GM23338 (cell line): ENCODE measurements at regions not wholly inside any gene's neighbourhood (a gene's known extent, or its start where the extent isn't known, plus 50 kb on each side); places are given as distances from the start of the nearest gene placed in this dataset.

ENCODE experiments used
- ATAC-seq: fragments of 200-7000 bp; cut with Tn5 transposase; 3 replicates; pipeline ENCODE4 v1.9.1; 2020
- DNase-seq: peaks from one replicate; pipeline ENCODE4 v3.0.0-alpha.2; 2015; ENCODE audit warnings: low spot score
- H2AFZ ChIP-seq: fragments of 200-600 bp; sonication (generic); 2 replicates; pipeline ENCODE4 v1.8.0; 2016; ENCODE audit warnings: antibody characterized with exemption, mild to moderate bottlenecking, moderate library complexity
- H3F3A ChIP-seq: fragments of 200-600 bp; sonication (generic); replicated peaks from 2 replicates; pipeline ENCODE4 v1.8.0; 2017; ENCODE audit warnings: antibody characterized with exemption, mixed run types, low read depth
- H3K27ac ChIP-seq: fragments of 200-600 bp; sonication (generic); 2 replicates; pipeline ENCODE4 v1.6.1; 2016; ENCODE audit warnings: low read depth
- H3K27me3 ChIP-seq: fragments of 200-600 bp; sonication (generic); 2 replicates; pipeline ENCODE4 v1.8.0; 2016; ENCODE audit warnings: mild to moderate bottlenecking, mixed run types, moderate library complexity; ENCODE audit not compliant: insufficient read depth
- H3K36me3 ChIP-seq: fragments of 200-600 bp; sonication (generic); 2 replicates; pipeline ENCODE4 v1.8.0; 2016; ENCODE audit warnings: mild to moderate bottlenecking; ENCODE audit not compliant: insufficient read depth
- H3K4me1 ChIP-seq: fragments of 200-600 bp; sonication (generic); 2 replicates; pipeline ENCODE4 v1.8.0; 2016; ENCODE audit warnings: mild to moderate bottlenecking, moderate library complexity; ENCODE audit not compliant: insufficient read depth
- H3K4me2 ChIP-seq: fragments of 200-600 bp; sonication (generic); 2 replicates; pipeline ENCODE4 v1.7.1; 2017; ENCODE audit warnings: mixed run types
- H3K4me3 ChIP-seq: fragments of 200-600 bp; sonication (generic); 2 replicates; pipeline ENCODE4 v1.6.1; 2016; ENCODE audit warnings: mixed run types
- H3K79me2 ChIP-seq: fragments of 200-600 bp; sonication (generic); replicated peaks from 2 replicates; pipeline ENCODE4 v1.8.0; 2017; ENCODE audit warnings: mild to moderate bottlenecking; ENCODE audit not compliant: insufficient read depth
- H3K9me2 ChIP-seq: fragments of 200-600 bp; sonication (generic); 2 replicates; pipeline ENCODE4 v1.8.0; 2017; ENCODE audit not compliant: insufficient read depth
- H4K20me1 ChIP-seq: fragments of 200-600 bp; sonication (generic); replicated peaks from 2 replicates; pipeline ENCODE4 v1.8.0; 2017; ENCODE audit warnings: mild to moderate bottlenecking; ENCODE audit not compliant: insufficient read depth
- H3K27ac Mint-ChIP-seq: 2 replicates; pipeline ENCODE4 v1.8.0; 2020; ENCODE audit warnings: inconsistent platforms, mild to moderate bottlenecking, moderate library complexity, mixed read lengths
- H3K27me3 Mint-ChIP-seq: 3 replicates; pipeline ENCODE4 v1.8.0; 2022; ENCODE audit warnings: low read depth, mild to moderate bottlenecking, moderate library complexity, mixed read lengths, inconsistent platforms; ENCODE audit not compliant: insufficient read depth, poor library complexity
- H3K36me3 Mint-ChIP-seq: 3 replicates; pipeline ENCODE4 v1.8.0; 2021; ENCODE audit warnings: low read depth, mild to moderate bottlenecking, inconsistent platforms, moderate library complexity, mixed read lengths
- H3K4me1 Mint-ChIP-seq: 3 replicates; pipeline ENCODE4 v1.8.0; 2020; ENCODE audit warnings: mild to moderate bottlenecking, inconsistent platforms, mixed read lengths
- H3K4me3 Mint-ChIP-seq: 3 replicates; pipeline ENCODE4 v1.8.0; 2021; ENCODE audit warnings: moderate library complexity, mild to moderate bottlenecking, inconsistent platforms, mixed read lengths
- H3K9me3 Mint-ChIP-seq: 3 replicates; pipeline ENCODE4 v1.8.0; 2020; ENCODE audit warnings: moderate library complexity, mild to moderate bottlenecking, inconsistent platforms, mixed read lengths
- CREB1 ChIP-seq: fragments of 250-450 bp; sonication (Bioruptor Pico); IDR thresholded peaks from 2 replicates; pipeline ENCODE4 v1.5.0; 2020; ENCODE audit warnings: low read depth, mild to moderate bottlenecking, moderate library complexity
- CTCF ChIP-seq, 2 experiments: fragments of 200-600 bp in 1 of 2; sonication (generic) in 1 of 2; conservative IDR thresholded peaks; 2 replicates each; pipeline versions ENCODE4 v1.5.1 to v1.6.1; 2016 to 2017; ENCODE audit warnings: antibody characterized with exemption in 2 of 2, low read depth in 2 of 2, mild to moderate bottlenecking in 2 of 2, moderate library complexity in 1 of 2
- ETS1 ChIP-seq: IDR thresholded peaks from 2 replicates; pipeline ENCODE4 v1.6.1; 2016; ENCODE audit warnings: antibody characterized with exemption
- EZH2 ChIP-seq: fragments of 200-600 bp; sonication (generic); IDR thresholded peaks from one replicate; pipeline ENCODE4 v1.8.0; 2017; ENCODE audit warnings: antibody characterized with exemption, mild to moderate bottlenecking, low read depth; ENCODE audit not compliant: unreplicated experiment
- EZH2phosphoT487 ChIP-seq: fragments of 200-600 bp; sonication (generic); IDR thresholded peaks from one replicate; pipeline ENCODE4 v1.8.1; 2018; ENCODE audit warnings: antibody characterized with exemption; ENCODE audit not compliant: unreplicated experiment
- JUNB ChIP-seq: IDR thresholded peaks from one replicate; pipeline ENCODE4 v1.6.1; 2016; ENCODE audit warnings: antibody characterized with exemption; ENCODE audit not compliant: unreplicated experiment
- POLR2AphosphoS5 ChIP-seq: IDR thresholded peaks from 2 replicates; pipeline ENCODE4 v1.6.1; 2016; ENCODE audit warnings: antibody characterized with exemption, low read depth
- REST ChIP-seq: IDR thresholded peaks from one replicate; pipeline ENCODE4 v1.6.1; 2018; ENCODE audit warnings: antibody characterized with exemption; ENCODE audit not compliant: unreplicated experiment
- STAT1 ChIP-seq: IDR thresholded peaks from one replicate; pipeline ENCODE4 v1.6.1; 2016; ENCODE audit warnings: antibody characterized with exemption; ENCODE audit not compliant: unreplicated experiment
- ZNF114 ChIP-seq: fragments of 250-450 bp; sonication (Bioruptor Pico); IDR thresholded peaks from 2 replicates; pipeline ENCODE4 v1.5.0; 2020; ENCODE audit warnings: mild to moderate bottlenecking, moderate library complexity
- ZNF331 ChIP-seq: fragments of 250-450 bp; sonication (Bioruptor Pico); IDR thresholded peaks from 2 replicates; pipeline ENCODE4 v1.5.0; 2020; ENCODE audit warnings: low read depth, mild to moderate bottlenecking, moderate library complexity
- ZNF462 ChIP-seq: fragments of 250-450 bp; sonication (Bioruptor Pico); IDR thresholded peaks from 2 replicates; pipeline ENCODE4 v1.5.0; 2020; ENCODE audit warnings: mild to moderate bottlenecking, moderate library complexity

GRCh38 chr7:50959560-50959959 lies 176.9 kb upstream of the GRB10 start:
- no peak for ATAC-seq
- no peaks in the 10 kb centered on the region for H3K36me3 ChIP-seq
- H3K27ac Mint-ChIP-seq, result no peak overlapping the region
- peaks cover 42% of the 10 kb centered on the region for H3K9me3 Mint-ChIP-seq
- no peak overlapping the region for H3K4me3 ChIP-seq
- H3K4me1 ChIP-seq, result peaks cover 11% of the 10 kb centered on the region
- no peak overlapping the region for H3K27ac ChIP-seq
- H3K4me3 Mint-ChIP-seq, result no peak overlapping the region
- peaks cover 4% of the 10 kb centered on the region; the same call in 1 of the 2 replicates for H4K20me1 ChIP-seq
- no peak overlapping the region for H2AFZ ChIP-seq
- no peak for DNase-seq
- H3K4me2 ChIP-seq, result no peak overlapping the region
- H3K27me3 ChIP-seq, result peaks cover 60% of the 10 kb centered on the region
- peaks cover 28% of the 10 kb centered on the region for H3K36me3 Mint-ChIP-seq
- peaks cover 20% of the 10 kb centered on the region for H3K4me1 Mint-ChIP-seq
- TF ChIP-seq REST (no peak), POLR2AphosphoS5 (no peak), EZH2phosphoT487 (no peak), ETS1 (no peak), EZH2 (no peak), CREB1 (CRISPR knock-in tag) (no peak), STAT1 (no peak), CTCF (conservative IDR thresholded peaks at IDR 0.05; ENCODE audit: low read depth in 2 of 2) (no peak), ZNF114 (CRISPR knock-in tag) (no peak), ZNF331 (CRISPR knock-in tag) (no peak), JUNB (no peak), ZNF462 (CRISPR knock-in tag) (no peak)
- peaks cover 13% of the 10 kb centered on the region for H3K9me2 ChIP-seq
- no peaks in the 10 kb centered on the region for H3K79me2 ChIP-seq
- no peaks in the 10 kb centered on the region for H3F3A ChIP-seq
- H3K27me3 Mint-ChIP-seq, result peaks cover 72% of the 10 kb centered on the region
